ENCODE measurements at regions not wholly inside any gene's neighbourhood (a gene's known extent, or its start where the extent isn't known, plus 50 kb on each side); places are given as distances from the start of the nearest gene placed in this dataset.

- in situ Hi-C loops (cut with HindIII; ENCODE audit: extremely low pct_ligation_motif_present, low pct_unique_long_range_greater_than_20kb) = no loop called here
- Histone ChIP-seq H3K27me3 (ENCODE audit: control insufficient read depth in 1 of 2, insufficient read depth in 2 of 2, low read length in 2 of 2) (no peaks in the 10 kb centered on the region), H3K4me2 (ENCODE audit: low read depth, low read length) (no peak overlapping the region), H3K36me3 (replicated peaks in 1 of 2; ENCODE audit: control insufficient read depth in 1 of 2, insufficient read depth in 2 of 2, low read length in 2 of 2) (no peaks in the 10 kb centered on the region), H3K9me3 (ENCODE audit: low read length) (peaks cover 68% of the 10 kb centered on the region), H3K4me3 (replicated peaks in 1 of 3; ENCODE audit: insufficient read depth in 1 of 3, low read depth in 2 of 3, low read length in 3 of 3) (no peak overlapping the region), H2AFZ (ENCODE audit: low read length) (no peak overlapping the region), H4K20me1 (ENCODE audit: insufficient read depth, low read length) (no peaks in the 10 kb centered on the region), H3K27ac (ENCODE audit: extremely low read length, insufficient read depth, low read length) (no peak overlapping the region), H3K9ac (ENCODE audit: insufficient read depth, low read depth, low read length) (no peak overlapping the region), H3K79me2 (ENCODE audit: insufficient read depth, low read length) (no peaks in the 10 kb centered on the region), H3K4me1 (ENCODE audit: insufficient read depth, low read length) (no peaks in the 10 kb centered on the region)
- POLR2A ChIA-PET = no interaction called here
- BruUV-seq (replicated peaks) = no TSS peak
- WGBS (ENCODE audit: low lambda C conversion rate) = 8% methylated on average over 3 of the region's 3 CpGs
- CTCF ChIA-PET (ENCODE audit: low intra/inter-chr PET ratio, low total read pairs) = no interaction called here
- DNase-seq (ENCODE audit: low spot score) (no peak), FAIRE-seq (no peak), ATAC-seq (no peak)
- intact Hi-C loops (cut with micrococcal nuclease; ENCODE audit: unreplicated experiment) = no loop called here
- TF ChIP-seq NR2F2 (IDR thresholded peaks at IDR 0.05; ENCODE audit: borderline replicate concordance, low read depth) (no peak), CC2D1A (CRISPR knock-in tag; IDR thresholded peaks at IDR 0.05) (no peak), KDM4B (CRISPR knock-in tag; IDR thresholded peaks at IDR 0.05) (no peak), JUN (CRISPR knock-in tag; IDR thresholded peaks at IDR 0.05) (no peak), MBNL3 (CRISPR knock-in tag; conservative IDR thresholded peaks at IDR 0.05) (no peak), ZSCAN31 (CRISPR knock-in tag; IDR thresholded peaks at IDR 0.05; ENCODE audit: low read depth) (no peak), XBP1 (CRISPR knock-in tag; IDR thresholded peaks at IDR 0.05) (no peak), ZNF318 (CRISPR knock-in tag; IDR thresholded peaks at IDR 0.05) (no peak), BCL3 (CRISPR knock-in tag; IDR thresholded peaks at IDR 0.05) (no peak), FLYWCH1 (CRISPR knock-in tag; IDR thresholded peaks at IDR 0.05) (no peak), PRDM10 (CRISPR knock-in tag; IDR thresholded peaks at IDR 0.05; ENCODE audit: low read depth) (no peak), ETV6 (CRISPR knock-in tag; conservative IDR thresholded peaks at IDR 0.05) (no peak), ZNF746 (CRISPR knock-in tag; IDR thresholded peaks at IDR 0.05) (no peak), ZNF256 (CRISPR knock-in tag; conservative IDR thresholded peaks at IDR 0.05) (no peak)
These were observed 316.9 kb upstream of the TSHZ3 start for GRCh38 chr19:31666126-31666525.

Data from HepG2 (cell line).